ENCODE measurements at regions not wholly inside any gene's neighbourhood (a gene's known extent, or its start where the extent isn't known, plus 50 kb on each side); places are given as distances from the start of the nearest gene placed in this dataset.

- ChIA-PET POLR2A (no interaction called here), RAD21 (ENCODE audit: unreplicated experiment) (no interaction called here), CTCF (interaction anchor here (0.6 kb wide), 2 partner anchors 718 to 755 kb away, joined by 3 read pairs; no protein-coding TSS in a partner anchor), SMC1A (ENCODE audit: uncharacterized antibody, unreplicated experiment) (interaction anchor here (1.1 kb wide), 1 partner anchor 36 kb away, joined by 3 read pairs; no protein-coding TSS in a partner anchor)
- H3K27me3 ChIP-seq (replicated peaks in 1 of 2; ENCODE audit: control insufficient read depth in 2 of 2, insufficient read depth in 2 of 2, low read length in 1 of 2) = no peaks in the 10 kb centered on the region
- 12% methylated on average over 8 of the region's 8 CpGs for WGBS (ENCODE audit: insufficient coverage, insufficient replicate concordance, low lambda C conversion rate, missing lambda C conversion rate)
- no peaks in the 10 kb centered on the region for H3K9me3 ChIP-seq (replicated peaks; ENCODE audit: control insufficient read depth, insufficient read depth, low read length)
- in situ Hi-C loops (cut with MboI) = no loop called here
- ATAC-seq = no peak
- no TSS peak for BruUV-seq (replicated peaks)
- no peak overlapping the region for H3K4me3 ChIP-seq
- H4K20me1 ChIP-seq (ENCODE audit: control insufficient read depth, insufficient read depth) = no peaks in the 10 kb centered on the region
- H3K27ac ChIP-seq (ENCODE audit: control insufficient read depth, insufficient read depth) = no peak overlapping the region
- no peak overlapping the region for H2AFZ ChIP-seq (ENCODE audit: control insufficient read depth, low read depth, low read length)
- no peak for FAIRE-seq
- TF ChIP-seq NR2F1 (conservative IDR thresholded peaks at IDR 0.05) = no peak
- no peak for TF ChIP-seq SIN3A (IDR thresholded peaks at IDR 0.05; ENCODE audit: low read depth, low read length)
- TF ChIP-seq RFX5 (IDR thresholded peaks at IDR 0.05; ENCODE audit: low read depth, low read length) = no peak
- TF ChIP-seq ZNF217 (IDR thresholded peaks at IDR 0.05) = no peak
- no peak for TF ChIP-seq BMI1 (IDR thresholded peaks at IDR 0.05; ENCODE audit: borderline replicate concordance)
- no peak for TF ChIP-seq ESRRA (IDR thresholded peaks at IDR 0.05; ENCODE audit: low read length)
- TF ChIP-seq TCF3 (IDR thresholded peaks at IDR 0.05; ENCODE audit: borderline replicate concordance, insufficient read depth, low read depth, low read length) = no peak
- TF ChIP-seq MTA3 (IDR thresholded peaks at IDR 0.05; ENCODE audit: borderline replicate concordance, low read length) = no peak
- no peak for TF ChIP-seq ZNF207 (IDR thresholded peaks at IDR 0.05; ENCODE audit: borderline replicate concordance)
- no peak for TF ChIP-seq BHLHE40 (IDR thresholded peaks at IDR 0.05; ENCODE audit: borderline replicate concordance in 1 of 2, low read depth in 2 of 2, low read length in 1 of 2)
- TF ChIP-seq ZBTB33 (IDR thresholded peaks at IDR 0.05) = no peak
- TF ChIP-seq, protein P1, sequence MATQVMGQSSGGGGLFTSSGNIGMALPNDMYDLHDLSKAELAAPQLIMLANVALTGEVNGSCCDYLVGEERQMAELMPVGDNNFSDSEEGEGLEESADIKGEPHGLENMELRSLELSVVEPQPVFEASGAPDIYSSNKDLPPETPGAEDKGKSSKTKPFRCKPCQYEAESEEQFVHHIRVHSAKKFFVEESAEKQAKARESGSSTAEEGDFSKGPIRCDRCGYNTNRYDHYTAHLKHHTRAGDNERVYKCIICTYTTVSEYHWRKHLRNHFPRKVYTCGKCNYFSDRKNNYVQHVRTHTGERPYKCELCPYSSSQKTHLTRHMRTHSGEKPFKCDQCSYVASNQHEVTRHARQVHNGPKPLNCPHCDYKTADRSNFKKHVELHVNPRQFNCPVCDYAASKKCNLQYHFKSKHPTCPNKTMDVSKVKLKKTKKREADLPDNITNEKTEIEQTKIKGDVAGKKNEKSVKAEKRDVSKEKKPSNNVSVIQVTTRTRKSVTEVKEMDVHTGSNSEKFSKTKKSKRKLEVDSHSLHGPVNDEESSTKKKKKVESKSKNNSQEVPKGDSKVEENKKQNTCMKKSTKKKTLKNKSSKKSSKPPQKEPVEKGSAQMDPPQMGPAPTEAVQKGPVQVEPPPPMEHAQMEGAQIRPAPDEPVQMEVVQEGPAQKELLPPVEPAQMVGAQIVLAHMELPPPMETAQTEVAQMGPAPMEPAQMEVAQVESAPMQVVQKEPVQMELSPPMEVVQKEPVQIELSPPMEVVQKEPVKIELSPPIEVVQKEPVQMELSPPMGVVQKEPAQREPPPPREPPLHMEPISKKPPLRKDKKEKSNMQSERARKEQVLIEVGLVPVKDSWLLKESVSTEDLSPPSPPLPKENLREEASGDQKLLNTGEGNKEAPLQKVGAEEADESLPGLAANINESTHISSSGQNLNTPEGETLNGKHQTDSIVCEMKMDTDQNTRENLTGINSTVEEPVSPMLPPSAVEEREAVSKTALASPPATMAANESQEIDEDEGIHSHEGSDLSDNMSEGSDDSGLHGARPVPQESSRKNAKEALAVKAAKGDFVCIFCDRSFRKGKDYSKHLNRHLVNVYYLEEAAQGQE (IDR thresholded peaks at IDR 0.05; ENCODE audit: low read depth, low read length) = no peak
- no peak for TF ChIP-seq SP1 (IDR thresholded peaks at IDR 0.05; ENCODE audit: low read depth, low read length)
- no peak for TF ChIP-seq FOXM1 (IDR thresholded peaks at IDR 0.05; ENCODE audit: low read depth, low read length)
- TF ChIP-seq BCL11A (IDR thresholded peaks at IDR 0.05; ENCODE audit: low read depth, low read length) = no peak
- no peak for TF ChIP-seq MTA2 (IDR thresholded peaks at IDR 0.05; ENCODE audit: low read depth)
- TF ChIP-seq PKNOX1 (IDR thresholded peaks at IDR 0.05) = no peak
- TF ChIP-seq HDAC6 (IDR thresholded peaks at IDR 0.05; ENCODE audit: unreplicated experiment) = no peak
- TF ChIP-seq SIX5 (IDR thresholded peaks at IDR 0.05; ENCODE audit: low read depth, low read length, severe bottlenecking) = no peak
- no peak overlapping the region for H3K4me2 ChIP-seq (ENCODE audit: control insufficient read depth, insufficient read depth)
- intact Hi-C loops (cut with micrococcal nuclease; ENCODE audit: unreplicated experiment) = no loop called here
- no peaks in the 10 kb centered on the region for H3K36me3 ChIP-seq (ENCODE audit: control insufficient read depth in 2 of 2, insufficient read depth in 2 of 2, low read length in 1 of 2)
- DNase-seq (ENCODE audit: low read depth, low spot score) = no peak
- H3K79me2 ChIP-seq (ENCODE audit: control insufficient read depth, insufficient read depth, low read length) = no peaks in the 10 kb centered on the region
- no peak overlapping the region for H3K9ac ChIP-seq (ENCODE audit: control insufficient read depth, insufficient read depth, low read length)
- H3K4me1 ChIP-seq (ENCODE audit: control insufficient read depth, insufficient read depth, low read length) = no peaks in the 10 kb centered on the region
Observed at GRCh38 chr10:35993591-35994515, 351.8 kb upstream of the FZD8 start.
